GM19023 (cell line): ENCODE measurements at regions not wholly inside any gene's neighbourhood (a gene's known extent, or its start where the extent isn't known, plus 50 kb on each side); places are given as distances from the start of the nearest gene placed in this dataset.
"Not testable (repeated sequence)": the region's sequence is repeated elsewhere in the genome, so short reads cannot be mapped to it uniquely, and the experiment has no call there.

Experiments
- ATAC-seq: cut with Tn5 transposase; IDR thresholded peaks from one replicate; pipeline ENCODE4 v1.9.1; 2021; ENCODE audit warnings: mild to moderate bottlenecking, moderate library complexity; ENCODE audit not compliant: unreplicated experiment

GRCh38 chr5:77871946-77872345 lies 95.8 kb upstream of the TBCA start:
- no peak for ATAC-seq

- no peak for ATAC-seq
Observed at GRCh38 chr5:77871016-77871415, 94.9 kb upstream of the TBCA start.

- ATAC-seq: no peak
Observed at GRCh38 chr5:77869116-77869798, 93.1 kb upstream of the TBCA start.

GRCh38 chr5:77867914-77868313 lies 91.8 kb upstream of the TBCA start:
- ATAC-seq: no peak

GRCh38 chr5:77867194-77867691 lies 91.1 kb upstream of the TBCA start:
- ATAC-seq: no peak

- no peak for ATAC-seq
Observed at GRCh38 chr5:77866198-77866597, 90.1 kb upstream of the TBCA start.

- no peak for ATAC-seq
Observed at GRCh38 chr5:77864997-77865396, 88.9 kb upstream of the TBCA start.

GRCh38 chr5:77863181-77863580 lies 87.0 kb upstream of the TBCA start:
- ATAC-seq: no peak

GRCh38 chr5:77861576-77861975 lies 85.4 kb upstream of the TBCA start:
- no peak for ATAC-seq

GRCh38 chr5:77859306-77859705 lies 83.2 kb upstream of the TBCA start:
- no peak for ATAC-seq

GRCh38 chr5:77858678-77859077 lies 82.5 kb upstream of the TBCA start:
- not testable (repeated sequence) for ATAC-seq

GRCh38 chr5:77855369-77855768 lies 79.2 kb upstream of the TBCA start:
- no peak for ATAC-seq

GRCh38 chr5:77853353-77853907 lies 77.3 kb upstream of the TBCA start:
- no peak for ATAC-seq

- ATAC-seq: peak; percentile 56
Observed at GRCh38 chr5:77852514-77853352, 76.6 kb upstream of the TBCA start.

GRCh38 chr5:77852068-77852513 lies 76.0 kb upstream of the TBCA start:
- peak; percentile 5 for ATAC-seq

GRCh38 chr5:77851176-77852067 lies 75.3 kb upstream of the TBCA start:
- ATAC-seq: no peak

GRCh38 chr5:77850536-77851175 lies 74.5 kb upstream of the TBCA start:
- no peak for ATAC-seq

- ATAC-seq: no peak
Observed at GRCh38 chr5:77849308-77849900, 73.3 kb upstream of the TBCA start.

GRCh38 chr5:77847814-77848290 lies 71.7 kb upstream of the TBCA start:
- no peak for ATAC-seq

GRCh38 chr5:77847129-77847460 lies 71.0 kb upstream of the TBCA start:
- no peak for ATAC-seq
